ENCODE measurements at regions not wholly inside any gene's neighbourhood (a gene's known extent, or its start where the extent isn't known, plus 50 kb on each side); places are given as distances from the start of the nearest gene placed in this dataset.

DNA sequence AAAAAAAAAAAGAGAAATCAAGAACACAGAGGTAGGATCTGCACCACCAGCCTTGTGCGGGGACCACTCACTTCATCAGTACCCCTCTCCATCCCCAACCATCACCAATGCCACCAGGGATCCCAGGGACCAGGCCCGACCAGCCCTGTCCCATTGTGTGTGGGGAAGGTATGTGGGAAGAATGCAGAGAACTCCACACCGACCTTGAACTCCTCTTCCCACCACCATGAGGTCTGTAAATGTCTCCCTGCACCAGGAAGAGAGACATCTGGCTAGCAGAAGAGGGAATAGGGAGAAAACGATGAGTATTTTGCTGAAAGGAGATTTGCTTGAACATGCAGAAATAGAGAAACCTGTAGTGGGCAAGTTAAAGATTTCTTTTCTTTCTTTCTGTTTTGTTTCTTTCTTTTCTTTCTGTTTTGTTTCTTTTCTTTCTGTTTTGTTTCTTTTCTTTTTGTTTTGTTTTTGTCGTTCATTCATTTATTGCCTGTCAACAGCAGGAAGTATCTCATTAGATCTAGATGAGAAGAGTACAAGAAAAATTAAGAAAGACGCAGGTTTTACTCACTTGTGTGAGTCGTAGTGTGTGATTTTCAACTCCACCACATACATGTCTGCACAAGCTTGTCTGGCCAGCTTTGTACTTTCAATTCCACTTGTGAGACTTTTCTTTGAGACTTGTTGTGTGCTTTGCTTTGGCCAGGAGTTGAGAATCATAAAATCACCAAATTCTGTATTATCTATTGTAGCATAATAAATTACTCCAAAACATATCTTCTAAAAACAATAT lies 179.8 kb upstream of the HAAO start:
- TF ChIP-seq, protein P1, sequence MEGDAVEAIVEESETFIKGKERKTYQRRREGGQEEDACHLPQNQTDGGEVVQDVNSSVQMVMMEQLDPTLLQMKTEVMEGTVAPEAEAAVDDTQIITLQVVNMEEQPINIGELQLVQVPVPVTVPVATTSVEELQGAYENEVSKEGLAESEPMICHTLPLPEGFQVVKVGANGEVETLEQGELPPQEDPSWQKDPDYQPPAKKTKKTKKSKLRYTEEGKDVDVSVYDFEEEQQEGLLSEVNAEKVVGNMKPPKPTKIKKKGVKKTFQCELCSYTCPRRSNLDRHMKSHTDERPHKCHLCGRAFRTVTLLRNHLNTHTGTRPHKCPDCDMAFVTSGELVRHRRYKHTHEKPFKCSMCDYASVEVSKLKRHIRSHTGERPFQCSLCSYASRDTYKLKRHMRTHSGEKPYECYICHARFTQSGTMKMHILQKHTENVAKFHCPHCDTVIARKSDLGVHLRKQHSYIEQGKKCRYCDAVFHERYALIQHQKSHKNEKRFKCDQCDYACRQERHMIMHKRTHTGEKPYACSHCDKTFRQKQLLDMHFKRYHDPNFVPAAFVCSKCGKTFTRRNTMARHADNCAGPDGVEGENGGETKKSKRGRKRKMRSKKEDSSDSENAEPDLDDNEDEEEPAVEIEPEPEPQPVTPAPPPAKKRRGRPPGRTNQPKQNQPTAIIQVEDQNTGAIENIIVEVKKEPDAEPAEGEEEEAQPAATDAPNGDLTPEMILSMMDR (conservative IDR thresholded peaks at IDR 0.05; ENCODE audit: low read depth in 2 of 2) = no peak
- TF ChIP-seq STAT1 (IDR thresholded peaks at IDR 0.05; ENCODE audit: unreplicated experiment) (no peak), EZH2 (IDR thresholded peaks at IDR 0.05; ENCODE audit: low read depth, unreplicated experiment) (no peak)
- TF ChIP-seq, protein P2, sequence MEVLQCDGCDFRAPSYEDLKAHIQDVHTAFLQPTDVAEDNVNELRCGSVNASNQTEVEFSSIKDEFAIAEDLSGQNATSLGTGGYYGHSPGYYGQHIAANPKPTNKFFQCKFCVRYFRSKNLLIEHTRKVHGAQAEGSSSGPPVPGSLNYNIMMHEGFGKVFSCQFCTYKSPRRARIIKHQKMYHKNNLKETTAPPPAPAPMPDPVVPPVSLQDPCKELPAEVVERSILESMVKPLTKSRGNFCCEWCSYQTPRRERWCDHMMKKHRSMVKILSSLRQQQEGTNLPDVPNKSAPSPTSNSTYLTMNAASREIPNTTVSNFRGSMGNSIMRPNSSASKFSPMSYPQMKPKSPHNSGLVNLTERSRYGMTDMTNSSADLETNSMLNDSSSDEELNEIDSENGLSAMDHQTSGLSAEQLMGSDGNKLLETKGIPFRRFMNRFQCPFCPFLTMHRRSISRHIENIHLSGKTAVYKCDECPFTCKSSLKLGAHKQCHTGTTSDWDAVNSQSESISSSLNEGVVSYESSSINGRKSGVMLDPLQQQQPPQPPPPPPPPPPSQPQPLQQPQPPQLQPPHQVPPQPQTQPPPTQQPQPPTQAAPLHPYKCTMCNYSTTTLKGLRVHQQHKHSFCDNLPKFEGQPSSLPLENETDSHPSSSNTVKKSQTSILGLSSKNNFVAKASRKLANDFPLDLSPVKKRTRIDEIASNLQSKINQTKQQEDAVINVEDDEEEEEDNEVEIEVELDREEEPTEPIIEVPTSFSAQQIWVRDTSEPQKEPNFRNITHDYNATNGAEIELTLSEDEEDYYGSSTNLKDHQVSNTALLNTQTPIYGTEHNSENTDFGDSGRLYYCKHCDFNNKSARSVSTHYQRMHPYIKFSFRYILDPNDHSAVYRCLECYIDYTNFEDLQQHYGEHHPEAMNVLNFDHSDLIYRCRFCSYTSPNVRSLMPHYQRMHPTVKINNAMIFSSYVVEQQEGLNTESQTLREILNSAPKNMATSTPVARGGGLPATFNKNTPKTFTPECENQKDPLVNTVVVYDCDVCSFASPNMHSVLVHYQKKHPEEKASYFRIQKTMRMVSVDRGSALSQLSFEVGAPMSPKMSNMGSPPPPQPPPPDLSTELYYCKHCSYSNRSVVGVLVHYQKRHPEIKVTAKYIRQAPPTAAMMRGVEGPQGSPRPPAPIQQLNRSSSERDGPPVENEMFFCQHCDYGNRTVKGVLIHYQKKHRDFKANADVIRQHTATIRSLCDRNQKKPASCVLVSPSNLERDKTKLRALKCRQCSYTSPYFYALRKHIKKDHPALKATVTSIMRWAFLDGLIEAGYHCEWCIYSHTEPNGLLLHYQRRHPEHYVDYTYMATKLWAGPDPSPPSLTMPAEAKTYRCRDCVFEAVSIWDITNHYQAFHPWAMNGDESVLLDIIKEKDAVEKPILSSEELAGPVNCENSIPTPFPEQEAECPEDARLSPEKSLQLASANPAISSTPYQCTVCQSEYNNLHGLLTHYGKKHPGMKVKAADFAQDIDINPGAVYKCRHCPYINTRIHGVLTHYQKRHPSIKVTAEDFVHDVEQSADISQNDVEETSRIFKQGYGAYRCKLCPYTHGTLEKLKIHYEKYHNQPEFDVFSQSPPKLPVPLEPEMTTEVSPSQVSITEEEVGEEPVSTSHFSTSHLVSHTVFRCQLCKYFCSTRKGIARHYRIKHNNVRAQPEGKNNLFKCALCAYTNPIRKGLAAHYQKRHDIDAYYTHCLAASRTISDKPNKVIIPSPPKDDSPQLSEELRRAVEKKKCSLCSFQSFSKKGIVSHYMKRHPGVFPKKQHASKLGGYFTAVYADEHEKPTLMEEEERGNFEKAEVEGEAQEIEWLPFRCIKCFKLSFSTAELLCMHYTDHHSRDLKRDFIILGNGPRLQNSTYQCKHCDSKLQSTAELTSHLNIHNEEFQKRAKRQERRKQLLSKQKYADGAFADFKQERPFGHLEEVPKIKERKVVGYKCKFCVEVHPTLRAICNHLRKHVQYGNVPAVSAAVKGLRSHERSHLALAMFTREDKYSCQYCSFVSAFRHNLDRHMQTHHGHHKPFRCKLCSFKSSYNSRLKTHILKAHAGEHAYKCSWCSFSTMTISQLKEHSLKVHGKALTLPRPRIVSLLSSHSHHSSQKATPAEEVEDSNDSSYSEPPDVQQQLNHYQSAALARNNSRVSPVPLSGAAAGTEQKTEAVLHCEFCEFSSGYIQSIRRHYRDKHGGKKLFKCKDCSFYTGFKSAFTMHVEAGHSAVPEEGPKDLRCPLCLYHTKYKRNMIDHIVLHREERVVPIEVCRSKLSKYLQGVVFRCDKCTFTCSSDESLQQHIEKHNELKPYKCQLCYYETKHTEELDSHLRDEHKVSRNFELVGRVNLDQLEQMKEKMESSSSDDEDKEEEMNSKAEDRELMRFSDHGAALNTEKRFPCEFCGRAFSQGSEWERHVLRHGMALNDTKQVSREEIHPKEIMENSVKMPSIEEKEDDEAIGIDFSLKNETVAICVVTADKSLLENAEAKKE (CRISPR knock-in tag; IDR thresholded peaks at IDR 0.05) = no peak
- TF ChIP-seq, protein P3, sequence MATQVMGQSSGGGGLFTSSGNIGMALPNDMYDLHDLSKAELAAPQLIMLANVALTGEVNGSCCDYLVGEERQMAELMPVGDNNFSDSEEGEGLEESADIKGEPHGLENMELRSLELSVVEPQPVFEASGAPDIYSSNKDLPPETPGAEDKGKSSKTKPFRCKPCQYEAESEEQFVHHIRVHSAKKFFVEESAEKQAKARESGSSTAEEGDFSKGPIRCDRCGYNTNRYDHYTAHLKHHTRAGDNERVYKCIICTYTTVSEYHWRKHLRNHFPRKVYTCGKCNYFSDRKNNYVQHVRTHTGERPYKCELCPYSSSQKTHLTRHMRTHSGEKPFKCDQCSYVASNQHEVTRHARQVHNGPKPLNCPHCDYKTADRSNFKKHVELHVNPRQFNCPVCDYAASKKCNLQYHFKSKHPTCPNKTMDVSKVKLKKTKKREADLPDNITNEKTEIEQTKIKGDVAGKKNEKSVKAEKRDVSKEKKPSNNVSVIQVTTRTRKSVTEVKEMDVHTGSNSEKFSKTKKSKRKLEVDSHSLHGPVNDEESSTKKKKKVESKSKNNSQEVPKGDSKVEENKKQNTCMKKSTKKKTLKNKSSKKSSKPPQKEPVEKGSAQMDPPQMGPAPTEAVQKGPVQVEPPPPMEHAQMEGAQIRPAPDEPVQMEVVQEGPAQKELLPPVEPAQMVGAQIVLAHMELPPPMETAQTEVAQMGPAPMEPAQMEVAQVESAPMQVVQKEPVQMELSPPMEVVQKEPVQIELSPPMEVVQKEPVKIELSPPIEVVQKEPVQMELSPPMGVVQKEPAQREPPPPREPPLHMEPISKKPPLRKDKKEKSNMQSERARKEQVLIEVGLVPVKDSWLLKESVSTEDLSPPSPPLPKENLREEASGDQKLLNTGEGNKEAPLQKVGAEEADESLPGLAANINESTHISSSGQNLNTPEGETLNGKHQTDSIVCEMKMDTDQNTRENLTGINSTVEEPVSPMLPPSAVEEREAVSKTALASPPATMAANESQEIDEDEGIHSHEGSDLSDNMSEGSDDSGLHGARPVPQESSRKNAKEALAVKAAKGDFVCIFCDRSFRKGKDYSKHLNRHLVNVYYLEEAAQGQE (IDR thresholded peaks at IDR 0.05; ENCODE audit: unreplicated experiment) = no peak

Measured in GM23338 (cell line).